GM19468 (cell line): ENCODE measurements at regions not wholly inside any gene's neighbourhood (a gene's known extent, or its start where the extent isn't known, plus 50 kb on each side); places are given as distances from the start of the nearest gene placed in this dataset.

Experiments
- ATAC-seq: cut with Tn5 transposase; IDR thresholded peaks from one replicate; pipeline ENCODE4 v1.9.1; 2021; ENCODE audit warnings: mild to moderate bottlenecking, moderate library complexity, moderate number of reproducible peaks; ENCODE audit not compliant: unreplicated experiment; ENCODE audit errors: extremely low read depth

DNA sequence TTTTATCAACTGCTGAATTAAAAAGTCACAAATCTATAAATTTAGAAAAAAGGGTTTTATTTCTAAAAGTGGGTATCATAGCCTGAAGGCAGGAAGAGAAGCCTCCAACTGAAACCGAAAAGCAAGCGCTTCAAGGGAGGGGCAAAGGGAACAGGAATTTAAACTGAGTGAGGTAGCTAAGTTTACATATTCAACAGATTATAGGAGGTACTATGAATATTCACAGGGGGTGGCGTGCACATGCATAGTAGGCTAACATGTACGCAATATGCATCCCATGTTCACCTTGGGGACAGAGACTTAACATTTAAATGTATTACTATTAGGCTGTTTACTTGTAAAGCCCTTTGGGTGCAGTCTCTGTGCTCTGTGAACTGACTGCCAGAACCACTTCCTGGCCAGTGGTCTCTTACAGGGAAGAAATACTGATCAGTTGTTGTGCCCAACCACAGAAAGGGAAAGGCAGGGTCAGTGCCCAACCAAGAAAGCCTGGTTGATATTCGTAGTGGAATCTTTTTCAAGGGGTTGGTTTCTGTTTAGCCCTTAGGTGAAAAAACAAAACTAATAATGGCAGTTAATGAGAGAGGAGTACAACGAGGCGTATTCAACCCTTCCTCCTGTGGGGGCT lies 168.7 kb upstream of the GALNTL6 start:
- ATAC-seq: peak; percentile 83

DNA sequence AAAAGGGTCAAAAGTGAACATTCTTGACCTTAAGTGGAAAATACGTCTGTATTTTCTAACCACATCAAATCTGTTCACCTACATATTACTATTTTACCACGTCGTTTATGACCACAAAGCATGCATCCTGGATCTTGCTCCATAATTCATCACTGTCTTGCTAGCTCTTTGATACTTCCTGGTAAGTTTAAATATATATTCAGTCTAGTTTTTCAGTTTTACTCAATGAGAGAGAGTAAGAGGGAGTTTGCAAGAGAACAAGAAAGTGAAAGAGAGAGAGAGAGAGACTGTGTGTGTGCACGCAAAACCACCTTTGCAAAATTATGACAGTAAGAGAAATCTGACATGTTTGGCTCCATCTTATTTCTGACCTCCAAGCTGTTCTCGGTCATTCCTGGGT lies 173.7 kb upstream of the GALNTL6 start:
- peak; percentile 91 for ATAC-seq

- ATAC-seq: no peak
These were observed 176.6 kb upstream of the GALNTL6 start for GRCh38 chr4:171636606-171637005.

GRCh38 chr4:171629737-171630136 lies 183.5 kb upstream of the GALNTL6 start:
- ATAC-seq: no peak

- peak; percentile 86 for ATAC-seq
These were observed 184.0 kb upstream of the GALNTL6 start for GRCh38 chr4:171629182-171629581.

GRCh38 chr4:171626554-171626953 lies 186.7 kb upstream of the GALNTL6 start:
- ATAC-seq: no peak

- ATAC-seq: no peak
These were observed 190.5 kb upstream of the GALNTL6 start for GRCh38 chr4:171622729-171623128.

DNA sequence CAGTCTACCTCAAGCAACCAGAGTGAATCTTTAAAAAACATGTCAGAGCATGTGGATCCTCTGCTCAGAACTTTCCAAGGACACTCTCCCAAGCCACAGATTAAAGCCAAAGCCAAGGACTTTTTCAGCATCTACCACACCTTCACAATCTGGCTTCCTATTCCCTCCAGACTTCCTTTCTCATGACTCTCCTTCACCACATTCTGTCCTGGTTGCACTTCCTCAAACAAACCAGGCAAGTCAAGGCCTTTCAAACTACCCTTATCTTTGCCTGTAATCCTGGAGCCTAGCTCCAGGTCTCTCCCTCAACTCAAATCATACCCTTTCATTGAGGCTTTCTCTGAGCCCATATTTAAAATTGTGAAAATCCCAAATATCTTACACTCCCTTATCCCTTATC lies 191.6 kb upstream of the GALNTL6 start:
- ATAC-seq: no peak

- ATAC-seq: no peak
These were observed 200.3 kb upstream of the GALNTL6 start for GRCh38 chr4:171612907-171613306.

- ATAC-seq: no peak
These were observed 210.4 kb upstream of the GALNTL6 start for GRCh38 chr4:171602638-171603355.

GRCh38 chr4:171601091-171601490 lies 212.1 kb upstream of the GALNTL6 start:
- no peak for ATAC-seq

DNA sequence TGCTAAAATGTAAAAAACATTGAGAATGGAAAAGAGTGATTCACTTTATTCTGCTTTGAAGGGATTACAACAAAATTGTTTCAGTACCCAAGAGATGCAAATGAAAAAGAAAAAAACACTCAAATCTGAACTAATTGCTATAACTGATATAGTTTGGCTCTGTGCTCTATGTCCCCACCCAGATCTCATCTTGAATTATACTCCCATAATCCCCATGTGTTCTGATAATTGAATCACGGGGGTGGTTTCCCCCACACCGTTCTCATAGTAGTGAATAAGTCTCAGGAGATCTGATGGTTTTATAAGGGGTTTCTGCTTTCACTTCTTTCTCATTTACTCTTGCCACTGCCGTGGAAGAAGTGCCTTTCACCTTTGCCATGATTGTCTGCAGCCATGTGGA lies 213.6 kb upstream of the GALNTL6 start:
- ATAC-seq: no peak

- ATAC-seq: no peak
These were observed 218.9 kb upstream of the GALNTL6 start for GRCh38 chr4:171594293-171594692.

- ATAC-seq: no peak
These were observed 222.5 kb upstream of the GALNTL6 start for GRCh38 chr4:171590716-171591115.

DNA sequence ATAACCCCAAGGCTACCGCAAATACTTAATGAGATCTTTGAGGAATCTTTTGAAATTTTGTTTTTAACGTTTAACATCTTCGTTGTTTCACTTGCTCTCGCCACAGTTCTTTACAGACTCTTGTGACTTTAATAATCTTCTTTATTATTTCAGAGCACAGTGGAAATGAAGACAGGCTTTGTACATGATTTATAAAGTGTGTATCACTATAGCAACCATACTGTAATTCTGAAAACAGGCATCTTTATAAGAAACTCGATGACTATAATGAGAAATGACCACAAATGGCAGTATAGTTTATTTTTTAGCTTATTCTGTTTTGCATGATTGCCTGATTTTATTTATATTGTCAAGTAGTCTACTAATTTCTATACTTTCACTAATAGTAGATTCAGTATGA lies 224.4 kb upstream of the GALNTL6 start:
- ATAC-seq: no peak

DNA sequence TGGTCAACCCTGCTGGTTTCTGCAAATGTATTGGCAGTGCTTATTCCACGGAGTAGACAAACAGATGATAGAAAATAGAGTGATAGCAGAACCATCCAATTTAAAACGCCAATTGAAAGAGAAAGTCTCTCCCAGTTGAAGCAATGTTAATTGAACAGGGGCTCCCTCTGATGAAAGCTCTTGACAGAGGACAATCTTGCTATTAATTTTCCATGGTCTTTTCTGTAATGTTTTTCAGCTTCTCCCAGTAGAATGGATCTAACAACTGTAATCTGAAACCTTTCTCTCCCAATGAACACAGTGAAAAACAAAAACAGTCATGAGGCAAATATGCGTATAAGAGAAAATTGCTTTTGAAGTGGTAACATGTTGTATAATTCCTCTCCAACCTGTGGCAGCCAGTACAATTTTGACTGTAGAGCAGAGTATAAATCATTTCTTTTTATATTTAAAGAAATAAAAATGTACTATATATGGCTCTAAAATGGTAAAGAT lies 225.1 kb upstream of the GALNTL6 start:
- ATAC-seq: no peak

- ATAC-seq: no peak
These were observed 229.4 kb upstream of the GALNTL6 start for GRCh38 chr4:171583790-171584189.

DNA sequence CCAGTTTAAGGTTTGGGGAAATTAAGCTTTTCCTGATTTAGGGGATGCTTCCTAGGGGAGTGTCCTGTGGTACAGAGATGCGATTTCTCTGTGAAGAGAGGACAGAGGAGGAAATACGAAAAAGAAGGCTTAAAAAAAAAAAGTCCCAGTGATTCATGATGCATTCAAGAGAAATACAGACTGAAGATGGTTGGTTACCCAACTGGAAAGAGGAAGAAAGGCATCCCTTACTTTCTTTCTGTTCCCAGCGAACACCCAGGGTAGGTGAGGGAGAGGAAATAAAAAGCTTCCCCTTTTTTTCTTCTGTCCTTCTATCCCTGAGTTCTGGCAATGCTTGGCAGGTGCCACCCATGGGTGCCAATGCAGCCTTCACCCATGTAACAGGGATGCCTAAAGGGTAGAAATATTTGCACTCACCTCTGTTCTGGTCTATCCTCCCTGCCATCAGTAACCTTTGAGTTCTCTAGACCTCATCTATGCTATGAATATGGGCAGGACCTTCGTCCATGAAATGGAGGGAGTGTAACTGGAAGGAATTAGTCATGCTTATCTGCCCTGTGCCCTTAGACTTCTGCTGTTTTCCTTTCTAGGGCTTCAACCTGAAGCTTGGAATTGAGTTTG lies 230.1 kb upstream of the GALNTL6 start:
- no peak for ATAC-seq

- ATAC-seq: no peak
These were observed 240.0 kb upstream of the GALNTL6 start for GRCh38 chr4:171573181-171573580.

GRCh38 chr4:171565130-171565788 lies 247.9 kb upstream of the GALNTL6 start:
- peak; percentile 85 for ATAC-seq

DNA sequence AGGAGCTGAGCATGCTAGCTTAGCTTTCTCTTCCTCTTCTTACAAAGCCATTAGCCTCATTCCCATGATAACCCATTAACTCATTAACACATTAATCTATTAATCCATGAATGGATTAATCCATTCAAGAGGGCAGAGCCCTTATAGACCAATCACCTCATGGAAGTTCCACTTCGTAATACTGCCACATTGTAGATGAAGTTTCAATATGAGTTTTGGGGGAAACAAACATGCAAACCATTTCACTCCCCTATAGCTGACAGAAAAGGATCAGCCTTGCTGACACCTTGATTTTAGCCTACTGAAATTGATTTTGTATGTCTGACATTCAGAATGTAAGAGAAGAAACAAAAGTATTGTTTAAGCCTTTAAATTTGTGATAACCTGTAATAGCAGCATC lies 251.8 kb upstream of the GALNTL6 start:
- ATAC-seq: no peak
